ENCODE measurements at regions not wholly inside any gene's neighbourhood (a gene's known extent, or its start where the extent isn't known, plus 50 kb on each side); places are given as distances from the start of the nearest gene placed in this dataset.

DNA sequence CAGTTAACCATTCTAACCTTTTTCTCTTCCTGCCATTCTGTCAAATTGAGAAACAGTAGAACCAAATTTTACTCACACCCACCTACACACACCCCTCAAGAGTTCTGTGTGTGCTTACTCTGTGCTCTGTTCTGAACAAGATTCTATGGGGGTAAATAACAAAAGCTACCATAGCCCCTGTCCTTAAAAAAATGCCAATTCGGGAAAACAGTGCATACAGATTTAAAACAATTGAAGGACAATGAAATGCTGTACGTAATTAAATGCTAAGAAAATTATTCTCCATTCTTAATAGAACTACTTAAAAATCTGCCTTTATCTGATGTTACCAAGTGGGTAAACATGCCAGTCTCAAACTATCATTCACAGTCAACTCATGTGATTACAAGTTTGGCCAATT lies 1107.5 kb downstream of the TUSC7 start:
- TF ChIP-seq, protein P1, sequence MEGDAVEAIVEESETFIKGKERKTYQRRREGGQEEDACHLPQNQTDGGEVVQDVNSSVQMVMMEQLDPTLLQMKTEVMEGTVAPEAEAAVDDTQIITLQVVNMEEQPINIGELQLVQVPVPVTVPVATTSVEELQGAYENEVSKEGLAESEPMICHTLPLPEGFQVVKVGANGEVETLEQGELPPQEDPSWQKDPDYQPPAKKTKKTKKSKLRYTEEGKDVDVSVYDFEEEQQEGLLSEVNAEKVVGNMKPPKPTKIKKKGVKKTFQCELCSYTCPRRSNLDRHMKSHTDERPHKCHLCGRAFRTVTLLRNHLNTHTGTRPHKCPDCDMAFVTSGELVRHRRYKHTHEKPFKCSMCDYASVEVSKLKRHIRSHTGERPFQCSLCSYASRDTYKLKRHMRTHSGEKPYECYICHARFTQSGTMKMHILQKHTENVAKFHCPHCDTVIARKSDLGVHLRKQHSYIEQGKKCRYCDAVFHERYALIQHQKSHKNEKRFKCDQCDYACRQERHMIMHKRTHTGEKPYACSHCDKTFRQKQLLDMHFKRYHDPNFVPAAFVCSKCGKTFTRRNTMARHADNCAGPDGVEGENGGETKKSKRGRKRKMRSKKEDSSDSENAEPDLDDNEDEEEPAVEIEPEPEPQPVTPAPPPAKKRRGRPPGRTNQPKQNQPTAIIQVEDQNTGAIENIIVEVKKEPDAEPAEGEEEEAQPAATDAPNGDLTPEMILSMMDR (IDR thresholded peaks at IDR 0.05; ENCODE audit: borderline replicate concordance): no peak
- Histone ChIP-seq H3K36me3 (no peaks in the 10 kb centered on the region), H3K27ac (replicated peaks) (no peak overlapping the region), H3K4me1 (no peaks in the 10 kb centered on the region), H3K4me3 (no peak overlapping the region), H3K9me3 (replicated peaks) (no peaks in the 10 kb centered on the region), H3K27me3 (ENCODE audit: low read depth) (no peaks in the 10 kb centered on the region)
- intact Hi-C loops (cut with micrococcal nuclease): no loop called here
- DNase-seq: no peak

DNA sequence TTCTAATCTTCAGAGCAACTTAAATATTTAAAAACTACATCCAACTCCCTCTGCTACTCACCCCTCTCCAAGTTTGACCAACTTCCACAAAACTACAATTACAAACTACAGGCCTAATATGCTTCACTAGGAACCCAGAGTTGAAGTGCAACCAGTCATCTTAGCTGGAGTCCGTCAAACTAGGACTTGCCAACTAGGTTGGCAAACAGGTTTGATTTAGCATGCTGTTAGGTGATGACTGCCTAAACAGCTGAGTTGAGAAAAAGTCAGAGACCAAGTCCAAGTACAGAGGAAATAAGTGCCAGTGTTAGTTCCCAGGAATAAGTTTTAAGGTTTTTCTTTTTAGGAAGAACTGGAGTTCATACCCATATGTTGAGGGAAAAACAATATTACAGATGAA lies 1109.0 kb downstream of the TUSC7 start:
- H3K27ac ChIP-seq (replicated peaks): no peak overlapping the region
- no peaks in the 10 kb centered on the region for H3K4me1 ChIP-seq
- no peak for DNase-seq
- H3K36me3 ChIP-seq: no peaks in the 10 kb centered on the region
- TF ChIP-seq, protein P1 (IDR thresholded peaks at IDR 0.05; ENCODE audit: borderline replicate concordance): no peak
- no peak overlapping the region for H3K4me3 ChIP-seq
- H3K9me3 ChIP-seq (replicated peaks): no peaks in the 10 kb centered on the region
- intact Hi-C loops (cut with micrococcal nuclease): no loop called here
- no peaks in the 10 kb centered on the region for H3K27me3 ChIP-seq (ENCODE audit: low read depth)

DNA sequence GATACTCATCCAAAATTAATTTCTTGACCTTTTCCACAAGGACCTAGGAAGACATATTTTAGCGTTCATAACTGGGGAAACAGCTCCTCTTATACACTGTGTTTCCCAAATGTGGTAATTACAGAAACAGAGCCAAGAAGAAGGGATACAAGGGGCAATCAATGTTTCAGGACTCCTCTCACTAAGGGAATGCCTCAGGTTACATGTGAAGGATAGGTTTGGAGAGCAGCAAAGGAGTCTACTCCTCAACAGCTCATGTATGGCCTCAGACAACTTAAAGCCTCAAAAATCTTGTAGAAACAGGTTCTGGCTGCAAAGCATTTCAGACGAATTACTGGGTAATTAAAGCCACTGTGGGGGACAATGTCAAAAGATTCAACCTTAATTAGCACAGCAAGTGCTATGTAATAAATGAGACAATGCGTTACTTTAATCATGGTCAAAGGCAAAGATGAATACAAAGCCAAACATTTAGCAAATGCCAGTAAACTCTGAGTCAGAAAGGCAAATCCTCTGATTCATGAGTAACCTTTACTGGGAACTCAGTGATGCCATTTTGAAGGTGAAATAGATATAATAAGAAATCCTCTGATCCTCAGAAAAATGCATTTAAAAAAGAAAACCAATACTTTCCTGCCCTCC lies 1111.2 kb downstream of the TUSC7 start:
- no peaks in the 10 kb centered on the region for H3K4me1 ChIP-seq
- H3K27ac ChIP-seq (replicated peaks): no peak overlapping the region
- H3K27me3 ChIP-seq (ENCODE audit: low read depth): no peaks in the 10 kb centered on the region
- no peaks in the 10 kb centered on the region for H3K9me3 ChIP-seq (replicated peaks)
- DNase-seq: no peak
- intact Hi-C loops (cut with micrococcal nuclease): no loop called here
- TF ChIP-seq, protein P1 (IDR thresholded peaks at IDR 0.05; ENCODE audit: borderline replicate concordance): no peak
- H3K4me3 ChIP-seq: no peak overlapping the region
- H3K36me3 ChIP-seq: no peaks in the 10 kb centered on the region

DNA sequence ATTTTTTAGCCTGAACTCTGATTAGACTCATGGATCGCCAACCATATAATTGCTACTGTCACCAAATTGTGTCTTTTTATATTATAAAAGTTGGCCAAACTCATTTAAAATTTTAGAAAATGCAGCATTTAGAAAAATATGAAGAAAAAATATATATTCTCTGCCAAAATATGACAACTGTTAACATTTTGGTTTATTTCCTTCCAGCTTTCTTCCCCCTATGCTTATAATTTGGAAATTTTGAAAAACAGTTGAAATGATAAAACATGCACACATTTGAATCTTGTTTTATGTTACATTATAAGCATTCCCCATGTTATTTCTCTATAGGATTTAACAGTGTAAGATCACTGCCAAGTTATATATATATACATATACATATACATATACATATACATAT lies 1112.8 kb downstream of the TUSC7 start:
- Histone ChIP-seq H3K9me3 (replicated peaks) (no peaks in the 10 kb centered on the region), H3K36me3 (no peaks in the 10 kb centered on the region), H3K4me3 (no peak overlapping the region), H3K27ac (replicated peaks) (no peak overlapping the region), H3K4me1 (no peaks in the 10 kb centered on the region), H3K27me3 (ENCODE audit: low read depth) (no peaks in the 10 kb centered on the region)
- TF ChIP-seq, protein P1 (IDR thresholded peaks at IDR 0.05; ENCODE audit: borderline replicate concordance): no peak
- intact Hi-C loops (cut with micrococcal nuclease): no loop called here
- no peak for DNase-seq

- DNase-seq: no peak
- H3K27me3 ChIP-seq (ENCODE audit: low read depth): no peaks in the 10 kb centered on the region
- intact Hi-C loops (cut with micrococcal nuclease): no loop called here
- no peak overlapping the region for H3K27ac ChIP-seq (replicated peaks)
- no peaks in the 10 kb centered on the region for H3K9me3 ChIP-seq (replicated peaks)
- H3K4me1 ChIP-seq: no peaks in the 10 kb centered on the region
- TF ChIP-seq, protein P1 (IDR thresholded peaks at IDR 0.05; ENCODE audit: borderline replicate concordance): no peak
- no peak overlapping the region for H3K4me3 ChIP-seq
- no peaks in the 10 kb centered on the region for H3K36me3 ChIP-seq
Measured at GRCh38 chr3:117836296-117836695, 1126.7 kb downstream of the TUSC7 start.
